ENCODE measurements at regions not wholly inside any gene's neighbourhood (a gene's known extent, or its start where the extent isn't known, plus 50 kb on each side); places are given as distances from the start of the nearest gene placed in this dataset.

- TF ChIP-seq ZFX (IDR thresholded peaks at IDR 0.05; ENCODE audit: borderline replicate concordance) (no peak), CTCF (IDR thresholded peaks at IDR 0.05) (no peak)
- H3K27ac ChIP-seq, result no peak overlapping the region
These were observed 666.9 kb downstream of the NXPH1 start for GRCh38 chr7:9100289-9100688.

DNA sequence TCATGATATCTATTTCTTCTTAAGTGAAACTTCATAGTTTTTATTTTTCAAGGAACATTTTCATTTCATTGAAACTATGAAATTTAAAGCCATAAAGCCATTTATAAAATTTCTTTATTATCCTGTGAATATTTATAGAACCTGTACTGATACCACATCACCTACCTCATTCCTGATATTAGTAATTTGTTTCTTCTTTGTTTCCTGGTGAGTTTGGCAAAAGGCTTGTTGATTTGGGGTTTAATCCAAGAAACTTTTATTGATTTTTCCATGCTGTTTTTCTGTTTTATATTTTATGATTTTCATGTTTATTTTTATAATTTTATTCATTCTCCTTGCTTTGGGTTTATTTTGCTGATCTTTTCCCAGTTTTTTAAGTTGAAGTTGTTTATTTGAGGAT is 669.4 kb downstream of the NXPH1 start:
- TF ChIP-seq CTCF (IDR thresholded peaks at IDR 0.05) (no peak), ZFX (IDR thresholded peaks at IDR 0.05; ENCODE audit: borderline replicate concordance) (no peak)

GRCh38 chr7:9106747-9107146 is 673.3 kb downstream of the NXPH1 start:
- no peak overlapping the region for H3K27ac ChIP-seq

More for the DNA sequence above, 669.4 kb downstream of the NXPH1 start:
- no peak overlapping the region for H3K27ac ChIP-seq

GRCh38 chr7:9120331-9120730 is 686.9 kb downstream of the NXPH1 start:
- H3K27ac ChIP-seq, result no peak overlapping the region
- TF ChIP-seq CTCF (IDR thresholded peaks at IDR 0.05) (no peak), ZFX (IDR thresholded peaks at IDR 0.05; ENCODE audit: borderline replicate concordance) (no peak)

More at GRCh38 chr7:9106747-9107146, 673.3 kb downstream of the NXPH1 start:
- TF ChIP-seq CTCF (IDR thresholded peaks at IDR 0.05), result no peak
- no peak for TF ChIP-seq ZFX (IDR thresholded peaks at IDR 0.05; ENCODE audit: borderline replicate concordance)

DNA sequence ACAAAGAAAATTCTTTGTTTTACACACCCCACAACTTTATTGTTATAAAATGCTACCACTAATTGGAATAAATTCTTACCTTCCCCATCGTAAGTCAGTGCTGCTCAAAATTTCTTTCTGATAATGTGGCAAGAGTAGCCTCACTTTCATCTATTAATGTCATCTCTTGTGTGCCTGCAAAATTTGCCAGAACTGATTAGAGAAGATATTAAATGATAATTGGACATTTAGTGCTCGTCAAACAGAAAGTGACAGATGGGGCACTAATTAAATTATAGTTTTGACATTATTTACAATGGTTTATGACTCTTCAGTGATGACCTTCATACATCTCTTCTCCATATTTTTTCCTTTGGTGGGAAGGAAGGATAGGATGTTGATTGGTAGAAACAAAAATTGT is 690.9 kb downstream of the NXPH1 start:
- no peak for TF ChIP-seq ZFX (IDR thresholded peaks at IDR 0.05; ENCODE audit: borderline replicate concordance)
- TF ChIP-seq CTCF (IDR thresholded peaks at IDR 0.05), result no peak
- H3K27ac ChIP-seq, result no peak overlapping the region

DNA sequence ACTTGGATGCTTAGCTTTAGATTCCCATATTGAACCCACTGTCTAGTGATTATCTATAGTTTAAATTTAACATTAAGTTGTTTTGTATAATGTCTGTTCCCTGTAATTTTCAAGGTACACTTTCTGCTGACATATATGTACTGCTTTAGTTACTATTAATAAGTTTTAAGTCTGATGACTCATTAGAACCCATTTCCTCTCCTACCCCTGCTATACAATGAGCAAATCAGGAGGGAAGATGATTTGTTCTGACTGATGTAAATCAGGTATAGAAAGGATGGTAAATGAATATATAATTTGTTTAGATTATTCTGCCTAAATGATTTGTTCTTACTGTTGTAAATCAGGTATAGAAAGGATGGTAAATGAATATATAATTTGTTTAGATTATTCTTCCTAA is 691.8 kb downstream of the NXPH1 start:
- no peak overlapping the region for H3K27ac ChIP-seq
- TF ChIP-seq ZFX (IDR thresholded peaks at IDR 0.05; ENCODE audit: borderline replicate concordance) (no peak), CTCF (IDR thresholded peaks at IDR 0.05) (no peak)

GRCh38 chr7:9127901-9128300 is 694.5 kb downstream of the NXPH1 start:
- no peak overlapping the region for H3K27ac ChIP-seq
- TF ChIP-seq ZFX (IDR thresholded peaks at IDR 0.05; ENCODE audit: borderline replicate concordance), result no peak
- no peak for TF ChIP-seq CTCF (IDR thresholded peaks at IDR 0.05)
